ENCODE measurements at regions not wholly inside any gene's neighbourhood (a gene's known extent, or its start where the extent isn't known, plus 50 kb on each side); places are given as distances from the start of the nearest gene placed in this dataset.

DNA sequence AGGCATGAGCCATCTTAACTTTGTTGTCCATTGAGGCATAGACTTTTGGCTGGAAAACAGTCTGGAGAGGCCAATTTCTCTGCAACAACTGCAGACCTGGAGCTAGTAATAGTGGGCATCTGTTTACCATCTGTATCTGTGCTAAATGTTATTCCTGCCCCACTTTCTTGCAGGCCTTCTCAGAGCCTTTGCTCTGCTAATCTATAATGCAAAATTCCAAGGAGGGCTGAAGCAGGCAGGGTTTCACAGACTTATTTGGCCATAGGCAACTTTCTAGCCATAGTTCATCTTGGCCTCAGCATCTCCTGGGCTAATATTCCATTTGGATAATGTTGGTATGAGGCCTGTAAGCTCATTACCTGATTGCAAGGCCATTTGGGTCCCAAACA is 124.5 kb upstream of the CSF3R start:
- H3K36me3 ChIP-seq: no peaks in the 10 kb centered on the region
- TF ChIP-seq POLR2A (IDR thresholded peaks at IDR 0.05): no peak
- TF ChIP-seq, protein P1, sequence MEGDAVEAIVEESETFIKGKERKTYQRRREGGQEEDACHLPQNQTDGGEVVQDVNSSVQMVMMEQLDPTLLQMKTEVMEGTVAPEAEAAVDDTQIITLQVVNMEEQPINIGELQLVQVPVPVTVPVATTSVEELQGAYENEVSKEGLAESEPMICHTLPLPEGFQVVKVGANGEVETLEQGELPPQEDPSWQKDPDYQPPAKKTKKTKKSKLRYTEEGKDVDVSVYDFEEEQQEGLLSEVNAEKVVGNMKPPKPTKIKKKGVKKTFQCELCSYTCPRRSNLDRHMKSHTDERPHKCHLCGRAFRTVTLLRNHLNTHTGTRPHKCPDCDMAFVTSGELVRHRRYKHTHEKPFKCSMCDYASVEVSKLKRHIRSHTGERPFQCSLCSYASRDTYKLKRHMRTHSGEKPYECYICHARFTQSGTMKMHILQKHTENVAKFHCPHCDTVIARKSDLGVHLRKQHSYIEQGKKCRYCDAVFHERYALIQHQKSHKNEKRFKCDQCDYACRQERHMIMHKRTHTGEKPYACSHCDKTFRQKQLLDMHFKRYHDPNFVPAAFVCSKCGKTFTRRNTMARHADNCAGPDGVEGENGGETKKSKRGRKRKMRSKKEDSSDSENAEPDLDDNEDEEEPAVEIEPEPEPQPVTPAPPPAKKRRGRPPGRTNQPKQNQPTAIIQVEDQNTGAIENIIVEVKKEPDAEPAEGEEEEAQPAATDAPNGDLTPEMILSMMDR (IDR thresholded peaks at IDR 0.05 in 4 of 5, conservative IDR thresholded peaks at IDR 0.05 in 1 of 5): no peak
- H3K4me1 ChIP-seq: no peaks in the 10 kb centered on the region
- no peak overlapping the region for H3K27ac ChIP-seq
- DNase-seq: no peak
- no peak overlapping the region for H3K4me3 ChIP-seq
- ATAC-seq: no peak
- in situ Hi-C loops (cut with MboI; ENCODE audit: low sequenced_read_pairs in 4 of 4): no loop called here
- no peaks in the 10 kb centered on the region for H3K9me3 ChIP-seq
- intact Hi-C loops (cut with DNase I; ENCODE audit: low total_unique reads): no loop called here
- peaks cover 0 to 6% (median 5%) of the 10 kb centered on the region in 3 donors for H3K27me3 ChIP-seq

DNA sequence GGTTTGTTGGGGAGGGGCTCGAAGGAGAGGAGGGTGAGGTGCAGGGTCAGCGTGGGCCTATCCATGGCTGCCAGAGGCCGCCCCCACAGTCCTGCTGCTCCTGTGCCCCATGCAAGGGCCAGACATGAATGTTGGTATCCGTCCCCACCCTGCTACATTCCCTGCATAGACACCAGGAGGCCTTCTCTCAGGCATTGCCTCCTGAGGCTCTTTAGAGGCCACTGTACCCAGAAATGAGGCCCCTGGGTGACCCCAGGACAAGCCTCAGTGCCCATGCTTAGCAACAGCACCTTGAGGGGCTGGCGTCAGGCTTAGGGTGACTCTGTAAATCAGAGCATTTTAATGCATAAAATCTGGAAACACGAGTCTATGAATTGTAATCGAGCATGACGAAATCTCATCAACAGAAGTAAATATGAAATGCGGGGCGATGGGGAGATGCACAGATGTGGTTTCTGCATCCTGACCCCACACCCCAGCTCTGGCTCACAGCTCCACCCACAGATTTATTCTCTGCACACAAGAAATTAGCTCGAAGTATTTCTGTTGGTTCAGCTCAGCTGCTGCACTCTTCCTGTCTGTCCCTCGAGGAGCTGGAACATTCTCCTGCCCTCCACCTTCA is 124.0 kb upstream of the CSF3R start:
- no peaks in the 10 kb centered on the region for H3K36me3 ChIP-seq
- ATAC-seq (no peak), DNase-seq (no peak)
- in situ Hi-C loops (cut with MboI; ENCODE audit: low sequenced_read_pairs in 4 of 4) (no loop called here), intact Hi-C loops (cut with DNase I; ENCODE audit: low total_unique reads) (no loop called here)
- H3K4me1 ChIP-seq: no peaks in the 10 kb centered on the region
- H3K4me3 ChIP-seq: no peak overlapping the region
- H3K27ac ChIP-seq: no peak overlapping the region
- TF ChIP-seq POLR2A (IDR thresholded peaks at IDR 0.05): no peak
- TF ChIP-seq, protein P1 (IDR thresholded peaks at IDR 0.05 in 4 of 5, conservative IDR thresholded peaks at IDR 0.05 in 1 of 5): no peak
- H3K9me3 ChIP-seq: no peaks in the 10 kb centered on the region
- peaks cover 0 to 6% (median 5%) of the 10 kb centered on the region in 3 donors for H3K27me3 ChIP-seq

GRCh38 chr1:36605942-36606640 is 123.4 kb upstream of the CSF3R start:
- Histone ChIP-seq H3K4me1 (no peaks in the 10 kb centered on the region), H3K27me3 (peaks cover 0 to 6% (median 5%) of the 10 kb centered on the region in 3 donors), H3K27ac (no peak overlapping the region), H3K4me3 (no peak overlapping the region), H3K9me3 (no peaks in the 10 kb centered on the region), H3K36me3 (no peaks in the 10 kb centered on the region)
- intact Hi-C loops (cut with DNase I; ENCODE audit: low total_unique reads): no loop called here
- TF ChIP-seq, protein P1 (IDR thresholded peaks at IDR 0.05 in 4 of 5, conservative IDR thresholded peaks at IDR 0.05 in 1 of 5): no peak
- TF ChIP-seq POLR2A (IDR thresholded peaks at IDR 0.05): no peak
- in situ Hi-C loops (cut with MboI; ENCODE audit: low sequenced_read_pairs in 4 of 4): no loop called here
- DNase-seq: no peak
- no peak for ATAC-seq

GRCh38 chr1:36603461-36603860 is 120.7 kb upstream of the CSF3R start:
- H3K27me3 ChIP-seq: peaks cover 0 to 6% (median 0%) of the 10 kb centered on the region in 3 donors
- in situ Hi-C loops (cut with MboI; ENCODE audit: low sequenced_read_pairs in 4 of 4): no loop called here
- no peaks in the 10 kb centered on the region for H3K36me3 ChIP-seq
- intact Hi-C loops (cut with DNase I; ENCODE audit: low total_unique reads): no loop called here
- DNase-seq: no peak
- no peaks in the 10 kb centered on the region for H3K9me3 ChIP-seq
- H3K4me1 ChIP-seq: no peaks in the 10 kb centered on the region
- TF ChIP-seq, protein P1 (IDR thresholded peaks at IDR 0.05 in 4 of 5, conservative IDR thresholded peaks at IDR 0.05 in 1 of 5): no peak
- no peak for TF ChIP-seq POLR2A (IDR thresholded peaks at IDR 0.05)
- H3K4me3 ChIP-seq: no peak overlapping the region
- H3K27ac ChIP-seq: no peak overlapping the region
- ATAC-seq: no peak

All from gastrocnemius medialis (tissue), 4 donors.